ENCODE measurements at regions not wholly inside any gene's neighbourhood (a gene's known extent, or its start where the extent isn't known, plus 50 kb on each side); places are given as distances from the start of the nearest gene placed in this dataset.

DNA sequence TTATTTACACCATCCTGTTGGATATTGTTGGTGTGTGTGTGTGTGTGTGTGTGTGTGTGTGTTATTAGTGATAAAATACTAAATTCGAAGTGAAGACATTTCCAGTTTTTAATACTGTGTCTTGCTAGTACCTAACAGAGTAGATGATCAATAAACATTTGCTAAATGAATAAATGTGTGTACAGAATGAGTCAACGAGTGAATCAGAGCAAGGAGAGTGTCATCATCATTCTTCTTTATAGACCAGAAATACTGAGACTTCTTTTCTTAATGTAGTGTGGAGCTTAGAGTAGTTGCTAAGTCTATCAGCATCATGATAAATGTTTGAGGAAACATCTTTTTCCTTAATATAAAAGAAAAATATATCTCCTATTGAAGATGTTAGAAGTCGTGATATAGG, 169.7 kb upstream of the SATB2 start:
- DNase-seq (ENCODE audit: low spot score), result no peak

DNA sequence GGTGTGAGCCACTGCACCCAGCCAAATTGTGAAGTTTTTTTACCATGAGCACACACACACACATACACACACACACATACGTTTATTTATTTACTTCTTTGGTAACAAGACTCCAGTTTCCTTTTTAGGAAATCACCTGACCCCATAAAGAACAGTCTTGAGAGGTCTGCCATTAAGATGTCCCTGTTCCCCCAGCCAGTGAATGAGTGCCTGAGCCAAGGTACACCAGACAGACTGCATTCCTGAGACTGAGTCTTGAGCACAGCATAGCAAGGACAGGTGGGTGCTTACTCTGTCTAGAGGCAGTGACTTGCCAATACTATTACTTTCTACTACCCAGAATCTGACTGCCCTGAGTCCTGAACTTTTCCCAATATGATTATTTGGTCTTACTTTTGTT, 167.2 kb upstream of the SATB2 start:
- no peak for DNase-seq (ENCODE audit: low spot score)

DNA sequence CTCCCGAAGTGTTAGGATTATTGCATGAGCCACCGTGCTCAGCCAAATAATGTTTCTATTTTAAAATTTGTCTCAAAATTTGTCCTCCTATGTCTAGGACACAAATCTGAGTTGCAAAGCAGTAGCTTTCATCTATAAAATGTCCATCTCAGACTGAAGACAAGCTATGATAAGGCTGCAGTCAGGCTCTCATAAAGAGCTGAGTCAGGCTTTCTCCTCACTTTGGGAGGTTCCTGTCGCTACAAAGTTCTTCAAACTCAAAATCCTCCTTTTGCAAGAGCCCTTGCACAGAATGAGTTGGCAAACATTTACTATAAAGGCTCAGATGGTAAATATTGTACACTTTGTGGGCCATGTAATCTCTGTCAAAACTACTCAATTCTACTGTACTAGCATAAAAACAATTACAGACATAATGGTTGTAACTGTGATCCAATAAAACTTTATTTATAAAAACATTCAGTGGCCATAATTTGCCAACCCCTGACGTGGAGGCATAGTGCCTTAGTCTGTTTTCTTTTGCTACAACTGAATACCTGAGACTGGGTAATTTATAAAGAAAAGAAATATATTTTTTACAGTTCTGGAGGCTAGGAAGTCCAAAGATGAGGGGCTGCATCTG, 154.9 kb upstream of the SATB2 start:
- no peak for DNase-seq (ENCODE audit: low spot score)

DNA sequence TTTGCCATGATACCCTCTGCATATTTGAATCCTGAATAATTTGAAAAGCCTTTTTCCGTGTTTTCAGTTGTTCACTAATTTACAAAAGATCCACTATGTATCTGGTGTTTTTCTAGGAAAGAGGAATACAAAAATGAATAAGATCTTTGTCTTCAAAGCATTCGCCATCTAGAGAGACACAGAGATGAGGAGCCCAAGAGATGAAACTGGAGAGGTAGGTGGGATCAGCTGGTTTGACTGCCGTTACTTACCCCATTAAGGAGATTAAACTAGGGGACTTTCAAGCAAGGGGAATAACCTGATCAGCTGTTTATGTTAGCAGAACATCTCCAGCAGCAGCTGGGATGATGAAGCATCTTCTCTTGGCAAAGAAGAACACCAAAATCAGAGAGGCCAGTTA, 150.2 kb upstream of the SATB2 start:
- no peak for DNase-seq (ENCODE audit: low spot score)

DNA sequence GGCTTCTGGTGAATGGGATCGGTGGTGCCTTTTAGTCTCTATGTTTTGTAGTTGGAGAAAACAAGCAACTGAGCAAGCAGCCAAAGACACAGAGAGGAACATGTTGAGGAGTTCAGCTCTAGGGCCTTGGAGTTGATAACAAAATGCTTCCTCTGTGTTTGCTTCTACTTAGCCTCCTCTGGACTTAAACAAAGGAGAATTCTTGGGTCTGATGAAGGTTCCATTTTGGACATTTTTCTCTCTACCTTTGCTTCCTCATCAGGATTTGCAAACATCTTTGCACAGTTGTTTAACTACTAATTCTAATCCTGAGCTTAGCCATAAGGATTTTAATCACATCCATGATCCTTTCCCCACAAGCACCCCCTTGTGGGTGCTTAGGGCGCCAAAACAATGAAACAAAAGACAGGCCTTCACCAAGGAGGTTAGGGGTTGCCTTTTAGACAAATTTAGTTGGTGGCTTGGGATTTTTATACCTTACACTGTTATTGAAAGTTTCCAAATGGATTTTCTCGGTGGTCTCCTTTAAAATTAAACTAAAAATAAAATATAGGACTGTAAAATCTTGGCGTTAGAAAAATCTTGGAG, 148.5 kb upstream of the SATB2 start:
- DNase-seq (ENCODE audit: low spot score), result no peak

DNA sequence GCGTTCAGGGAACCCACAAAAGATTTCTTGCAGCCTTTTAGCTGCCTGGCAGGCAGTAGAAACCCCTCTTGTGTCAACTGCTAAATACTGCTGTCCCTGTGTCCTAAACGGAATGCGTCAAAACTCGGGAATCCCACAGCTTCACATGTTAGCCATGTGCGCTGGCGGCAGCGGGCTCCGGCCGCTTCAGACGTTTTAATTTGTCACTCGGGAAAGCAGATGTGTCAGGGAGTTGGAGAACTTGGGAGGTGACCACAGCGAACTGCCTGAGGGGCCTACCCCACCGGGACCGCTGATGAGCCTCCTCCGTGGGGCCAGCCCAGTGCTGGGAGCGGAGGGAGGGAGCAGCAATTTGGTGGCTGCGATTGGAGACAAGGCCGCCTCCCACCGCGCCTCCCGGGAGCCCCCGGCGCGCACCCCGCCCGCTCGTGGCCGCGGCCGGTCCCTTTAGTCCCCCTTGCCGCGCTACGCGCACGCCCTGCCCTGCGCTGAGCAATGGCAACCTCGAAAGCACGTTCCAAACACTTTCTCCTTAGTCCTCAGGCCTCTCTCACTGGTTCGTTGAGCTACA, 146.1 kb upstream of the SATB2 start:
- no peak for DNase-seq (ENCODE audit: low spot score)

DNA sequence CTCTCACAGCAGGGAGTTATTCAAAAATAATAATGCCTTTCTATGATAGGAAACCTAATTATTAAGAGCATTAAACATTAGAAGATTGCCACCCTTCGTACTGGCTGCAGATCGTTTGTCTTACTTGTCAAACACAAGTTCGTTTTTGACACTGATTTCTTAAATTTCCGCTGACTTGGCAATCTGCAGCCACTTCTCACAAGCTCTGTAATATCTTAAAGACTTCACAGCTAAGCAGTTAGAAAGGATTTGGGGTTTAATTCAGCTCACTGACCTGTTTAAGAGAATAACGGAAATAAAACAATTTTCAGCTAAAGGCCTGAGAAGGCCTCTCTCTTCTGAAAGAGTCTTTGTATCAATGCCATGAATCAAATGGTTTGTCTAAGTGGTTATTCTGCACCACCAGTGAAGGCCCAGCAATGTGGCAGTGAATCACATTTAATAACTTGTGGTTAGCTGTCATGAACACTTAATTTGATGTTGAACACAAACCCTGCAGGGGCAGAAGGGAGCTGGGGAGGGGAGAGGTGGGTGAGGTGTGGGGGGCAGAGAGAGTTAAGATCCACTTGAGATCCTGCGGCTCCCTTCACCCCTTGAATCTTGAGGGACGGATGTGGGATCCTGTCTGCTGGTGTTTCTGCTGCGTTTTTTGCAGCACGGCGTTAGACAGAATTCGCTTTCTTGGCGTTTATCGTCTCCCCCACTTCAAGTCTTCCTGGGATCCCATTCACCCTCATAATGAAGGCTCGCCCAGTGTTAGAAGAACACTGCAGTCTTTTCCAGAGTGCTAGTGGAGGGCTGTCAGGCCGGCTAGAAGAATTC, 145.4 kb upstream of the SATB2 start:
- no peak for DNase-seq (ENCODE audit: low spot score)

DNA sequence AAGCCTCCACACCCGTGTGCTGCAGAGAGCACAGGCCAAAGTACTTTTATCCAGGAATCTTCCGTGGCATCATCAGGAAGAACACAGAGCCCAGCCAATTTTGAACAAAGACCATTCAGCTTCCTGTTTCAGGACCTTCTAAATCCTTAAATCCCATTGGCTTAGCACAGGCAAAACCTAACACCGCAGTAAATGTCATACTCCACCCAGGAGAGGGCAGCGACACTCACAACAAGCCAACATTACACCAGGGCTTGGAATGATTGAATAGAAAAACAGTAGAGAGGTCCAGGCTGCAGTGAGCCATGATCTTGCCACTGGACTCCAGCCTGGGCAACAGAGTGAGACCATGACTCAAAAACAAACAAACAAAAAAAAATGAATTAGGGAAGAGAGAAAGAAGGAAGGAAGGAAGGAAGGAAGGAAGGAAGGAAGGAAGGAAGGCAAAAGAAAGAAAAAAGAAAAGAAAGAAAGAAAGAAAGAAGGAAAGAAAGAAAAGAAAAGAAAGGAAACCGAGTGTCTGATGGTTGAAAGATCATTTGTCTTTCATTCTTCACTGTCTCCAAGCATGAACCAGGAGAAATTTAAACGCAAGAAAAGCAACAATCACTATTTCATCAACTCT, 144.6 kb upstream of the SATB2 start:
- no peak for DNase-seq (ENCODE audit: low spot score)

DNA sequence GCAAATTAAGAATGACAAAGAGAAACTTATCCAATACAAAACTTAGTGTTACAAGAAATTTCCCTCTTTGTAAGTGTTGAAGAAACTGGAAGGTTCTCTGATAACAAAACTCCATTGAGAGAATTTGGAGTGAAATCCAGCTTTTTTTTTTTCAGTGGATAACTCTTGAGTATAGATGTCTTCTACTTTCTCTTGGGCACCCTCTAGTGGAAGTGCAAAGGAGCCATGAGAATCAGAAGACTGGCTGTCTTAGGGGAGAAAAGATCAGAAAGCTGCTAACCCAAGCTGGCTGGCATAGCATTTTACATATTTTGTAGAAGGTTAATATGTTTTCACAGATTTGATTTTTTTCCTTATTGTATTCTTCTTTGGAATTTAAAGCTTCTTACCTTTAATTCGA, 138.8 kb upstream of the SATB2 start:
- peak; percentile 15 for DNase-seq (ENCODE audit: low spot score)

DNA sequence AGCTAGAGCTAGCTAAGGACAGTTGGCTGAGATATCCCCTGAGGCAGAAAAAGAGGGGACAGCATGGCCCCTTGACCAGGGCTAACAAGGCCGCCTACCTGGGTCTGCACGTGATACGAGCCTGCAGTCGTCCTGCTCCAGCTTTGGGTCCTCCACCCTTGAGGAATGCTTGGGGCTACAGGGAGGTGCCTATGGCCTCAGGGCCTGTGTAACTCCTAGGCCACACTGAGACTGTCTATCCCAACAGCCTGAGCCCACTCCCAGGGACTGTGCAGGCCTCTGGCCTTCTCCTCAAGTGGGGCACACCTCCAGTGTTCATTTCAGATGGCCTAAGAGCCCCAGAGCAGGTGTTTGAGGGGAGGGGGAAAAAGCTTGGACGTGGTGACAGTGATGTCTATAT, 136.7 kb upstream of the SATB2 start:
- DNase-seq (ENCODE audit: low spot score), result no peak

DNA sequence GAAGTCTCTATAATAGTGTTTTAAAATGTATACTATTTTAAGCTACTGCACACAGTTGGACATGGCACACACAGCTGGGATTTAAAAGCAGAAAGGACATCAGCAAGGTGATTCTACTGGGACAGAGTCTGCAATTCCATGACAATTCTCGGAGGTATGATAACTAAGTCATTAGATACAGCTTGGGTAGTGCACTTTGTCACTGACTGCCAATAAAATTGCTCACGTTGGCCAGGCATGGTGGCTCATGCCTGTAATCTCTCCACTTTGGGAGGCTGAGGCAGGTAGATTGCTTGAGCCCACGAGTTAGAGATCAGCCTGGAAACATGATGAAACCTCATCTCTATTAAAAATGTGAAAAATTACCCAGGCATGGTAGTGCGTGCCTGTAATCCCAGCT, 134.1 kb upstream of the SATB2 start:
- no peak for DNase-seq (ENCODE audit: low spot score)

DNA sequence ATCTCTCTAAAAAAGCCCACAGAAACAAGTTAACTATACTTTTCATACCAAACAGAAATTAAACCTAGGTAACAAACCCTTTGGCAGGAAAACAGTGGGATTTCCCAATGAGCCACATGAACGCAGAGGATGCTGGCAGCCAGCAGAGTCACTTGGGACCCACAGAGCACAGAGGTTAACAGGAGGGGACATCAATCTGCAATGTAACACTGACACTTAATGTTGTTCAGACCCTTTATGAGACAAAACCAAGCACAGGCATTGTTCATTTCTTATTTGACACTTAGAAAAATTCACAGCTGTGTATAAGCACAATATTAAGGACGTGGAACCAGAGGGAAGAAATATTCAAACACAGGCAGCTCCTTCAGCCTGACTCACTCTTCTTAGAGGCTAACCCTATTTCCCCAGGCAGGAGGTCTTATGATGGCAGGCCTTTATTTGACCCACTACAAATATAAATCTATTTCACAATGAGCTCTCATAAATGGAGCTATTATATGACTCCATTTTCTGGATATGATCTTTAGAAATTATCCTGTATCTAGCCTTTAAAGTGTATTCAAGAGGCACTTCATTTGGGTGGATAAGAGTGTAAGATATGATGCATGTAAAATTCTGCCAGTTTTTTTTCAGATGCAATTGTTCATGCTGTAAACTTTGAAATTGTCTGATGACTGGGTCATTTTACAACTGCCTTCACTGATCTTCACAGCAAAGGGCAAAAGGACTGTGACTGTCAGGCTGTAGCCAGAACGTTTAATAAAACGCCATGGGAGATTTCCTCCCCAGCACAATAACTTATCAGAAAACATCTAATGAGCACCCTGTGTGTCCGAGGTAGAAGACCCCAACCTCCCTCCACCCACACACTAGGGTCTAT, 132.8 kb upstream of the SATB2 start:
- DNase-seq (ENCODE audit: low spot score), result no peak

DNA sequence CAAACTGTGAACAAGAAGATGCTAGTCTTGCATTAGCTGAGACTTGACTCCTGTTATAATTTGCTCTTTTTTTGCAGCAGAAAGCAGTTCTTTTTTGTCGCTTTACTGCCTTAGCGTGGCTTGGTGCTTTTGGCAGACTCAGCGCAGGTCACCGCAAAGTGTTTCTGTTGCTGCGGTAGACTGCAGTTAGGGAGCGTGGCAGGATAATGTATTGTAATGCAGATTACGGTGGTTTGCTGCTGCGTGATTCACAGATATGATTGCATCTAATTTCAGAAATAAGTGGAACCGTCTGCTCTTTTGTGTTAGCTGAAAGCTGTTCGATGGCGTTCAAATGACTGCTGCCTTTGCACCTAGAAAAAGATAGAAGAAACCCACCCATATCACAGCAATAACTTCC, 131.6 kb upstream of the SATB2 start:
- DNase-seq (ENCODE audit: low spot score), result no peak

DNA sequence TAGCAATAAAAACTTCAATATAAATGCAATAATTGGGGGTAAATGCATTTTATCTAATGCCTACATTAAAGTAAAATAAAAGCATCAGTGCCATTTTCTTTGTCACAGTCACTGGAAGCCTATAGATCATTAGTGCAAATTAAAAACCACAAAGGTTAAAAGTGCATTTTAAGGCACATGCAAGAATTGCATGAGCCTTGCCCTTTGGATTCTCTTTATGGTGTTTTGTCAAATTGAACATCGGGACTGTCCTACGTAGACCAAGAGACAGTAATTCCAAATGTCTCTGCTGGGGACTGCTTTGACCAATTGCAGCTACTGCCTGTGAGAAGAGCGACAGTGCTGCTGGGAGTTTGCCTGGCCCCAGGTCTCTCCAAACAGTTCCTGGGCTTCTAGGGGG, 130.3 kb upstream of the SATB2 start:
- DNase-seq (ENCODE audit: low spot score), result no peak

DNA sequence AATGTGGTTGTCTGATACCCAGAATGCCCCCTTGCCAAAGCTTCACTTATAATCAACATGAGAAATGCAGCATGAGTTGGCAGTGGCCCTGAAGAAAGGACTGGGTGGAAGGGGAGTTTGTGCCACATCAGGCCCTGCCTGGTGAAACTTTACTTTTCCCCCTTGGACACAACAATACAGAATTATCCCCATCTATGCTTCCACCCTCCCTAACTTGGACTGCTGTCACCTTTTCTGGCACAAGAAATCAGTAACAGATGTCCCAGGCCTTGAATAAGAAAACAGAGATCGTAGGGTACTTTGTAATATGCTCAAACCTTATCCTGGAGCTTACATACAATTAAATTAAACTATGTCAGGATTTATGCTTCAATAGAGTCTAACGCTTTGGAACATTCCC, 128.9 kb upstream of the SATB2 start:
- DNase-seq (ENCODE audit: low spot score), result peak; percentile 5

DNA sequence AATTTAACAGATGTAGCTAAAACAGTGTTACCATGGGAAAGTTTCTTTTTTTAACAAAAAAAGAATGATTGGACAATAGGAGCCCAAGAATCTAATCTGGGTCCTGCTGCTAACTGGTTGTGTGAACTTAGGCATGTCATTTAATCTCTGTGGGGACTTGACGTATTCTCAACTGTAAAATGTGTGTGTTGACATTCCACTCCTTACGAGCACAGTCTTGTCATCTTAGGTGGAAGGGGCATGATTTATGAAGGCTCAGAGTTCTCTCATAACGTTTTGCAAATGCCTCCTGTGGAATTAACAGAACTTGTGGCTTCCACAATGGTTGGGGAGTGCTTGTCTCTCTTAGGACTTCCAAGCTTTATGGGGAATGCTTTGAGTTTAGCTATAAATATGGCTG, 125.9 kb upstream of the SATB2 start:
- no peak for DNase-seq (ENCODE audit: low spot score)

DNA sequence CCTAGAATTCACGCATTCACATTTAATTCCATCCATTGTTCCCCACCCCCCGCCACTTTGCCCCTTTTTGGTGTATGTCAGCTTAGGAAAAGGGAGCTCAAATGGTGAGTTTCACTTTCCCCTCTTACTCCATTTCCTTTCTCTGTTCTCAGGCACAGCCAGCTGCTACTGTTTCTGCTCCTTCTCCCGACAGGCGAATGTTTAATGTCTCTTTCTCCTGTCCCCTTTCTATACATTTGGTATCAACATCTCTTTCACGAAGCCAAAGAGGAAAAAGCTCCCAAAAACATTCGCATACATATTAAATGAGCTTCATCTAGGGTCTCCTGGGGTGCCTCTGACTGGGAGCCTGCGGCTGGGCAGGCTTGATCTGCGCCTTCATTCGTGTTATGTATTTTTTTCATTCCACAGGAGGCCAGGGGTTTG, 124.2 kb upstream of the SATB2 start:
- no peak for DNase-seq (ENCODE audit: low spot score)

DNA sequence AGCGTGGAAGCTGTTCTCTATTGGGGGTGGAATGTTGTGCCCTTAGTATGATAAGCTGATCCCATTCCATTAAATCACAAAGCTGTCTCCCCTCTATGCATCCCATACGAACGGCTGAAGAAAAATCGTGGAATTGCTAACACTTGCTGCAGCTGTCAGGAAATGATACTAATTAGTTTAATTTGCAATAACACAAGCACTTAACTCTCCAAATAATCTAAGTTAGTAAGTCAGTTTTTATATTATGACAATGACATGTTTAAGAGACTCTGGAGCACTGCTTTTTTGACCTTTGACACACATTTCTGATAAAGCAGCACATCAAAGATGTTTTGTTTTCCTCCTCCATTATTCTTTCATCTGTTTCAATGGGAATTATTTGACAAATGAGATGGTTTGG, 123.7 kb upstream of the SATB2 start:
- no peak for DNase-seq (ENCODE audit: low spot score)

DNA sequence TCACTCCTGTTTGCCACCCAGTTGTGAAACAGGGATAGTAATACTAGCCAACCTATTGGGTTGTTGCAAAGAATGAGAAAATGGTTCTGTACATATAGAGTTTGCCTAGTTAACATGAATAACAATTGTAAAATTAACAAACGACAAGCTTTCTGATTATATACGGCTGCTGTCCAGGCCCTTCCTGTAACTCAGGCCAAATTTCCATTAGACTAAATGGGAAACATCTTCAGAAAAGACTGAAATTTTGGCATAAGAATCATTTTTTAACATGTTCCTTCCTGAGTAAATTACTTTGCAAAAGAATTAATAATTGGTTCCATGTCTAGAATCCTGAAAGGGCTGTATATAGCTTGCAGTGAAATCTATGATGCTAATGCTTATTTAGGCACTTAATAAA, 117.7 kb upstream of the SATB2 start:
- no peak for DNase-seq (ENCODE audit: low spot score)

DNA sequence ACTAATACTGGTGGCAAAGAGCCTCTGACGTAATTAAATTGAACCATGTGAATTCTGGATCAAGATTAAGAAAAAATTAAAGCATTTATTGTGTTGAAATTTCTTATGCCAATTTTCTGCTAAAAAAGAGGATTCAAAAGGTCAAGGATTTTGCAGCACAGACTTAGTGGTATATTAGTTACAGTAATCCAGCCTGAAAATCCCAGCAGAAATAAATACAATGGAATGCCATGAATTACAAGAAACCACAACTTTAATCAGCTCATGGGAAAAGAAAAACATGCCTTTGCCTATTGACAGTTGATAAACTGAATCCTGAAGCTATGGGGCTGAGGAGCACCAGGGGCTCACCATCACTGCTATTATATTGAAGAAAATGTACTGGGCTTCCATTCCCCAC, 114.8 kb upstream of the SATB2 start:
- DNase-seq (ENCODE audit: low spot score), result no peak

DNA sequence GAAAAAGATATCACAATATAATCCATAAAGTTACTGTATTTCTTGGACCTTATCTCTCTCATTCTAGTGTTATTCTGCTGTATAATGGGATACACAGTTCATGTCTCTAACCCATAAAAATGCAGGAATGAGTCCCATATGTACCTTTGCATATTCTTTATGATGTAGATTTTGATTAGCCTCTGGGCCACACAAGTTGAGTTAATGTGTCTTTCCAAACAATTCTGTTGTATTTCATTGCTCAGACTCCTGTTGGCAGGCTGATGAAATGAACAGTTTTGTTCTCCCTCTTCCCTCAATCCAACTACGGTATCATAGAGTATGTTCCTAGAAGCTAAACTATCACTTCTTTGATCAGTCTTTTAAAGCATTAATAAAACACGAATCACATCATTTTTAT, 113.2 kb upstream of the SATB2 start:
- no peak for DNase-seq (ENCODE audit: low spot score)

DNA sequence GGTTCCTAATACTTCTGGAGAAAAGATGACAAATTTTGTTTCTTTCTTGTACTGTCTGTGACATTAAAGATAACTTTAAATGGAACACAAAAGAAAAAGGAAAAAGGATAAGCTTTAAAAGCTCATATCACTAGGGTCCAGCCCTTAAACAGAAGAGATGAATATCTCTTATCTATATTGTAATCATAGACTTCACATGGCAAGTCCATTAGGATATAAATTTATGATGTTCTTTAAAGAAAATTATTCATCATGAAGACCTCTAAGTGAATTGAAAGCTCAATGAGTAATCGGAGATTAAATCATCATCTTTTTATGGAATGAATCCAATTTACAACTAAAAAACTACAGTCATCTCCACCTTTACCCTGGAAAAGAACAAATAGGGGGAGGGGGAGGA, 111.6 kb upstream of the SATB2 start:
- DNase-seq (ENCODE audit: low spot score), result no peak
